Right lobe of liver (tissue), 6 donors: ENCODE measurements at regions not wholly inside any gene's neighbourhood (a gene's known extent, or its start where the extent isn't known, plus 50 kb on each side); places are given as distances from the start of the nearest gene placed in this dataset.

Experiments
- ATAC-seq, 4 donors: fragments of 200-7000 bp; cut with Tn5 transposase; one replicate each; pipeline ENCODE4 v1.9.1; 2020; ENCODE audit warnings: mild to moderate bottlenecking in 4 of 4, moderate library complexity in 4 of 4
- DNase-seq, 3 donors: peaks; one replicate each; pipeline ENCODE4 v3.0.0-alpha.2; 2020
- H3K27ac ChIP-seq, 3 donors: fragments of 200-600 bp; one replicate each; pipeline ENCODE4 v1.8.0; 2022
- H3K27me3 ChIP-seq, 2 donors: fragments of 200-600 bp; one replicate each; pipeline ENCODE4 v1.8.0; 2022
- H3K36me3 ChIP-seq, 4 donors: fragments of 200-600 bp; sonication (generic) in 1 of 4; one replicate each; pipeline versions ENCODE4 v1.5.1 to v1.8.0; 2017 to 2022; ENCODE audit warnings: control low read depth in 1 of 4
- H3K4me1 ChIP-seq, 4 donors: fragments of 200-600 bp; sonication (generic) in 1 of 4; one replicate each; pipeline versions ENCODE4 v1.5.1 to v1.8.0; 2017 to 2022; ENCODE audit warnings: control low read depth in 1 of 4
- H3K4me3 ChIP-seq, 3 donors: fragments of 200-600 bp; one replicate each; pipeline ENCODE4 v1.8.0; 2022
- H3K9me3 ChIP-seq, 4 donors: fragments of 200-600 bp; sonication (generic) in 1 of 4; one replicate each; pipeline versions ENCODE4 v1.5.1 to v1.8.0; 2017 to 2022; ENCODE audit warnings: control low read depth in 1 of 4
- POLR2A ChIP-seq: fragments of 450-650 bp; IDR thresholded peaks from one replicate; pipeline ENCODE4 v1.6.1; 2017; ENCODE audit warnings: antibody characterized with exemption, mild to moderate bottlenecking
- WGBS: methylation state at CpG from one replicate; pipeline ENCODE4 v1.1.6; 2018; ENCODE audit warnings: low coverage, low lambda C conversion rate; ENCODE audit not compliant: insufficient coverage; ENCODE audit errors: missing lambda C conversion rate; 5-methylcytosine and 5-hydroxymethylcytosine counted together
- intact Hi-C, 2 donors: fragments of 100-400 bp; cut with DNase I; formaldehyde crosslinking; loops; one replicate each; pipeline versions ENCODE4 v1.11.2 to v1.14.1; 2022
- TF ChIP-seq, protein P1 (sequence below), 4 donors: fragments of 200-600 bp in 3 of 4; fragments of 450-650 bp in 1 of 4; IDR thresholded peaks; one replicate each; pipeline versions ENCODE4 v1.5.1 to v1.8.0; 2016 to 2022; ENCODE audit warnings: antibody characterized with exemption in 4 of 4, mild to moderate bottlenecking in 2 of 4
- donor health status: DM: no; HTN: yes; CAD: no.
- donor health status: DM: no; HTN: no; CAD: no.
- donor health status: DM: no; HTN: no; CAD: no.
- donor health status: DM: no; HTN: yes; CAD: no.
- donor health status: DM: no; HTN: yes; CAD: no.

DNA sequence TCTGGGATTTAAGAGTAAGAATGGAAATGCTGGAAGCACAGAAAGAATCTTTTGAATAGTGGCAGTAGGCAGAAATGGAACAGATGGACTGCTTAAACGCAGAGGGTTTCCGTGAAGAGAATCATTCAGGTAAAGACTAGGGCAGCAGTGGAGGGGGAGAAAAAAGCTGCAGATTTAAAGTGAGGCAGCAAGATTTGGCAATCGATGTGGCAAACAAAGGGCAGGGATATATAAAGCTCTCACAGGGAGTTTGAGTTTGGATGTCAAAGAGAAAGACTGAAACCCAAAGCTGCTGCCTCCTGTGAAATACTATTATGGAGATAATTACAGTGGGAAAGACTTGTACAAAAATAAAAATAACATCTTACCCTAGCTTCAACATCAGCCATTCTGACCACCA, 384.0 kb downstream of the CENPC start:
- intact Hi-C loops: no loop called here
- H3K4me3 ChIP-seq: no peak overlapping the region
- no peaks in the 10 kb centered on the region for H3K9me3 ChIP-seq
- ATAC-seq (no peak), DNase-seq (no peak)
- no peak for TF ChIP-seq POLR2A
- TF ChIP-seq, protein P1, sequence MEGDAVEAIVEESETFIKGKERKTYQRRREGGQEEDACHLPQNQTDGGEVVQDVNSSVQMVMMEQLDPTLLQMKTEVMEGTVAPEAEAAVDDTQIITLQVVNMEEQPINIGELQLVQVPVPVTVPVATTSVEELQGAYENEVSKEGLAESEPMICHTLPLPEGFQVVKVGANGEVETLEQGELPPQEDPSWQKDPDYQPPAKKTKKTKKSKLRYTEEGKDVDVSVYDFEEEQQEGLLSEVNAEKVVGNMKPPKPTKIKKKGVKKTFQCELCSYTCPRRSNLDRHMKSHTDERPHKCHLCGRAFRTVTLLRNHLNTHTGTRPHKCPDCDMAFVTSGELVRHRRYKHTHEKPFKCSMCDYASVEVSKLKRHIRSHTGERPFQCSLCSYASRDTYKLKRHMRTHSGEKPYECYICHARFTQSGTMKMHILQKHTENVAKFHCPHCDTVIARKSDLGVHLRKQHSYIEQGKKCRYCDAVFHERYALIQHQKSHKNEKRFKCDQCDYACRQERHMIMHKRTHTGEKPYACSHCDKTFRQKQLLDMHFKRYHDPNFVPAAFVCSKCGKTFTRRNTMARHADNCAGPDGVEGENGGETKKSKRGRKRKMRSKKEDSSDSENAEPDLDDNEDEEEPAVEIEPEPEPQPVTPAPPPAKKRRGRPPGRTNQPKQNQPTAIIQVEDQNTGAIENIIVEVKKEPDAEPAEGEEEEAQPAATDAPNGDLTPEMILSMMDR (IDR thresholded peaks at IDR 0.05): no peak
- 38% methylated on average over 3 of the region's 3 CpGs for WGBS
- H3K27ac ChIP-seq: no peak overlapping the region
- no peaks in the 10 kb centered on the region for H3K36me3 ChIP-seq
- H3K27me3 ChIP-seq: peaks cover 0 to 3% of the 10 kb centered on the region in 2 donors
- H3K4me1 ChIP-seq: no peaks in the 10 kb centered on the region

GRCh38 chr4:67160394-67160793, 384.9 kb downstream of the CENPC start:
- H3K36me3 ChIP-seq: no peaks in the 10 kb centered on the region
- H3K9me3 ChIP-seq: no peaks in the 10 kb centered on the region
- H3K27me3 ChIP-seq: peaks cover 0 to 3% of the 10 kb centered on the region in 2 donors
- WGBS: 10% methylated on average over 3 of the region's 3 CpGs
- no peak overlapping the region for H3K4me3 ChIP-seq
- H3K4me1 ChIP-seq: no peaks in the 10 kb centered on the region
- intact Hi-C loops: no loop called here
- DNase-seq (no peak), ATAC-seq (no peak)
- H3K27ac ChIP-seq: no peak overlapping the region
- TF ChIP-seq, protein P1 (IDR thresholded peaks at IDR 0.05): no peak
- TF ChIP-seq POLR2A: no peak

GRCh38 chr4:67158666-67159065, 386.6 kb downstream of the CENPC start:
- 67% methylated on average over 1 of the region's 1 CpG for WGBS
- no peaks in the 10 kb centered on the region for H3K9me3 ChIP-seq
- no peaks in the 10 kb centered on the region for H3K4me1 ChIP-seq
- H3K27ac ChIP-seq: no peak overlapping the region
- intact Hi-C loops: no loop called here
- no peak overlapping the region for H3K4me3 ChIP-seq
- ATAC-seq: no peak
- DNase-seq: no peak
- no peaks in the 10 kb centered on the region for H3K36me3 ChIP-seq
- peaks cover 0 to 3% of the 10 kb centered on the region in 2 donors for H3K27me3 ChIP-seq
- TF ChIP-seq, protein P1 (IDR thresholded peaks at IDR 0.05): no peak
- TF ChIP-seq POLR2A: no peak

GRCh38 chr4:67152976-67153375, 392.3 kb downstream of the CENPC start:
- intact Hi-C loops: no loop called here

More at GRCh38 chr4:67152976-67153375, 392.3 kb downstream of the CENPC start:
- Histone ChIP-seq H3K9me3 (no peaks in the 10 kb centered on the region), H3K27ac (no peak overlapping the region), H3K4me3 (no peak overlapping the region), H3K4me1 (no peaks in the 10 kb centered on the region), H3K27me3 (no peaks in the 10 kb centered on the region), H3K36me3 (no peaks in the 10 kb centered on the region)
- no peak for ATAC-seq
- DNase-seq: no peak
- WGBS: 58% methylated on average over 2 of the region's 3 CpGs
- TF ChIP-seq, protein P1 (IDR thresholded peaks at IDR 0.05): no peak
- TF ChIP-seq POLR2A: no peak
